Psoas muscle (tissue), 7 donors: ENCODE measurements at regions not wholly inside any gene's neighbourhood (a gene's known extent, or its start where the extent isn't known, plus 50 kb on each side); places are given as distances from the start of the nearest gene placed in this dataset.
"Not testable (repeated sequence)": the region's sequence is repeated elsewhere in the genome, so short reads cannot be mapped to it uniquely, and the experiment has no call there.

ENCODE experiments used
- ATAC-seq, 4 donors: fragments of 200-7000 bp; cut with Tn5 transposase; one replicate each; pipeline ENCODE4 v1.9.1; 2020; ENCODE audit warnings: moderate library complexity in 3 of 4, mild to moderate bottlenecking in 2 of 4
- DNase-seq, 2 donors: peaks; one replicate each; pipeline ENCODE4 v3.0.0-alpha.2; 2020
- H3K27ac ChIP-seq: fragments of 200-600 bp; one replicate; pipeline ENCODE4 v1.8.0; 2022
- H3K27me3 ChIP-seq, 3 donors: fragments of 200-600 bp in 1 of 3; one replicate each; pipeline versions ENCODE4 v1.6.1 to v1.8.0; 2013 to 2022; ENCODE audit warnings: low read length in 2 of 3, mild to moderate bottlenecking in 2 of 3, moderate library complexity in 1 of 3; ENCODE audit not compliant: insufficient read depth in 3 of 3
- H3K36me3 ChIP-seq, 2 donors: fragments of 200-600 bp in 1 of 2; one replicate each; pipeline versions ENCODE4 v1.6.1 to v1.8.0; 2013 to 2022; ENCODE audit warnings: low read depth in 1 of 2, mild to moderate bottlenecking in 1 of 2, moderate library complexity in 1 of 2; ENCODE audit not compliant: insufficient read depth in 1 of 2
- H3K4me1 ChIP-seq: fragments of 200-600 bp; one replicate; pipeline ENCODE4 v1.8.0; 2022
- H3K4me3 ChIP-seq: fragments of 200-600 bp; one replicate; pipeline ENCODE4 v1.8.0; 2022; ENCODE audit warnings: mild to moderate bottlenecking
- H3K9me3 ChIP-seq: fragments of 200-600 bp; one replicate; pipeline ENCODE4 v1.8.0; 2022
- WGBS, 3 donors: extraction: QIAGEN DNeasy Blood & Tissue Kit; methylation state at CpG; one replicate each; pipeline versions ENCODE4 v1.1.6 to v1.1.7; 2013; 5-methylcytosine and 5-hydroxymethylcytosine counted together
- intact Hi-C, 2 donors: fragments of 100-400 bp; cut with DNase I; formaldehyde crosslinking; loops; one replicate each; pipeline versions ENCODE4 v1.11.0 to v1.14.2; 2022
- TF ChIP-seq, protein P1 (sequence below): fragments of 200-600 bp; IDR thresholded peaks from one replicate; pipeline ENCODE4 v1.8.0; 2022; ENCODE audit warnings: antibody characterized with exemption
- donor health status: healthy with polysubstance abuse.
- donor health status: DM: no; HTN: no; CAD: no; lungs with moderate emphysema.
- donor health status: Bipolar disorder and iron deficiency.
- donor health status: healthy.
- donor health status: DM: yes; HTN: yes; CAD: no.
- donor health status: DM: no; HTN: no; CAD: no.
- donor health status: DM: yes; HTN: yes; CAD: no.

DNA sequence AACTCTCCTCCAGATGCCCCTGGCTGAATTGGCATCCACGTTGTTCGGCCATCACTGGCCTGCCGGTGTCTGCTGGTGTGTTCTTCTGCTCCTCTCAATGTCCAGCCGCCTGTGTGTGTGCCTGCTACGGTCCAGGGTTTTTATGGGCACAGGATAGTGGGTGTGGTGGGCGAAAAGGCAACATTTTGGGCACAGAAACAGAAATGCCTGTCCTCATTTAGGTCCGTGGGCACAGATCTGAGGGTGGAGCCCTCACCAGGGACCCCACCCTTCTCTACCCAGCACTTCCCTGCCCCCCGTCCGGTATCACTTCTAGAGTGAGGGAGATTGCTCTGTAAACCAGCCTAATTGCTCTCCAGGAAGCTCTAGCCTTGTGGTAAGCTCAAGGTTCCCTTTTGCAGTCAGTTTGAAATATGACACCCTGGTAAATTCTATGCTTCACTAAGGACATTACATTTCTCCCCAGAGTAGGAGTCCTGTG, 410.1 kb downstream of the MAT2B start:
- no peak overlapping the region for H3K4me3 ChIP-seq
- no peaks in the 10 kb centered on the region for H3K36me3 ChIP-seq
- TF ChIP-seq, protein P1, sequence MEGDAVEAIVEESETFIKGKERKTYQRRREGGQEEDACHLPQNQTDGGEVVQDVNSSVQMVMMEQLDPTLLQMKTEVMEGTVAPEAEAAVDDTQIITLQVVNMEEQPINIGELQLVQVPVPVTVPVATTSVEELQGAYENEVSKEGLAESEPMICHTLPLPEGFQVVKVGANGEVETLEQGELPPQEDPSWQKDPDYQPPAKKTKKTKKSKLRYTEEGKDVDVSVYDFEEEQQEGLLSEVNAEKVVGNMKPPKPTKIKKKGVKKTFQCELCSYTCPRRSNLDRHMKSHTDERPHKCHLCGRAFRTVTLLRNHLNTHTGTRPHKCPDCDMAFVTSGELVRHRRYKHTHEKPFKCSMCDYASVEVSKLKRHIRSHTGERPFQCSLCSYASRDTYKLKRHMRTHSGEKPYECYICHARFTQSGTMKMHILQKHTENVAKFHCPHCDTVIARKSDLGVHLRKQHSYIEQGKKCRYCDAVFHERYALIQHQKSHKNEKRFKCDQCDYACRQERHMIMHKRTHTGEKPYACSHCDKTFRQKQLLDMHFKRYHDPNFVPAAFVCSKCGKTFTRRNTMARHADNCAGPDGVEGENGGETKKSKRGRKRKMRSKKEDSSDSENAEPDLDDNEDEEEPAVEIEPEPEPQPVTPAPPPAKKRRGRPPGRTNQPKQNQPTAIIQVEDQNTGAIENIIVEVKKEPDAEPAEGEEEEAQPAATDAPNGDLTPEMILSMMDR, result no peak
- no peaks in the 10 kb centered on the region for H3K27me3 ChIP-seq
- no peaks in the 10 kb centered on the region for H3K4me1 ChIP-seq
- ATAC-seq, result no peak
- H3K9me3 ChIP-seq, result no peaks in the 10 kb centered on the region
- 53 to 57% (median 57%) methylated on average over 9 of the region's 9 CpGs for WGBS, 3 donors
- intact Hi-C loops, result no loop called here
- no peak overlapping the region for H3K27ac ChIP-seq
- no peak for DNase-seq

DNA sequence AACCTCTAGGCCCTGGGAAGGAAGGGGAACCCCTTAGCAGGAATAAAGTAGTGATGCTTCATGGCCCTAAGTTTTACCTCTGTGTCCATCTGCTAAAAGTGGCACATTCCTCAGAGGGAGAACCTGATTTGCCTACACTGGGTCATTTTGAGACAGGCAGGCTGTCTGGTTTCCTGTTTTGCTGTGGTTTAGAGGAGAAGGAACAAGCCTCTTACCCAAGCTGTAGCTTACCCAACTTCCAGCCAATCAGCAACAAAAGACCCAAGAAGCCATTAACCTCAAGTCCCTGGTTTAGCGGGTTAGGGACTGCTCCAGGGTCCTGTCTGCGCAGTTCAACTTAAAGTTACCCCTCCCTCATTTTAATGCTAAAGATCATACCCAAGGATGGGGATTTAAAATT, 411.0 kb downstream of the MAT2B start:
- Histone ChIP-seq H3K27me3 (no peaks in the 10 kb centered on the region), H3K36me3 (no peaks in the 10 kb centered on the region), H3K4me1 (no peaks in the 10 kb centered on the region), H3K4me3 (no peak overlapping the region), H3K27ac (no peak overlapping the region), H3K9me3 (no peaks in the 10 kb centered on the region)
- no peak for DNase-seq
- TF ChIP-seq, protein P1, result no peak
- 92 to 96% (median 93%) methylated on average over 2 of the region's 2 CpGs for WGBS, 3 donors
- intact Hi-C loops, result no loop called here
- ATAC-seq, result no peak

DNA sequence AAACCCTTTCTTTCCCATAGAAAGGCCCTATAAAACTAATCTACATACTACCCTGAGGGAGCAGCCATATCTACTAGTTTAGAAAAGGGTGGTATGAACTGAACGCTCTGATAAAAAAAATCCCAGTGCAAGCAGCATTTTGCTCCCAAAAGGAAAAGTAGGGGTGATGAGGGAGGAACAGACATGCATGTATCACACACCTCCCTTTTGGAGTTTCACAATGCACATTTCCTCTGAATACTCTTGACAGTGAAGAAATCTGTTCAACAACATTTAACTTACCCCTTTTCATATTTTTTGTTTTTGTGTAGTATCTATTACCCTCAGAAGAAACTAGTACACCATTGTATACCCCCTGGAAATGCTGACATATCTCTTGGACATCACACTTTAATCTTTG, 411.4 kb downstream of the MAT2B start:
- H3K36me3 ChIP-seq, result no peaks in the 10 kb centered on the region
- intact Hi-C loops, result no loop called here
- no peaks in the 10 kb centered on the region for H3K9me3 ChIP-seq
- TF ChIP-seq, protein P1, result no peak
- H3K4me1 ChIP-seq, result no peaks in the 10 kb centered on the region
- H3K4me3 ChIP-seq, result no peak overlapping the region
- H3K27me3 ChIP-seq, result no peaks in the 10 kb centered on the region
- 85 to 95% (median 90%) methylated on average over 1 of the region's 1 CpG for WGBS, 3 donors
- DNase-seq, result no peak
- no peak overlapping the region for H3K27ac ChIP-seq
- no peak for ATAC-seq

DNA sequence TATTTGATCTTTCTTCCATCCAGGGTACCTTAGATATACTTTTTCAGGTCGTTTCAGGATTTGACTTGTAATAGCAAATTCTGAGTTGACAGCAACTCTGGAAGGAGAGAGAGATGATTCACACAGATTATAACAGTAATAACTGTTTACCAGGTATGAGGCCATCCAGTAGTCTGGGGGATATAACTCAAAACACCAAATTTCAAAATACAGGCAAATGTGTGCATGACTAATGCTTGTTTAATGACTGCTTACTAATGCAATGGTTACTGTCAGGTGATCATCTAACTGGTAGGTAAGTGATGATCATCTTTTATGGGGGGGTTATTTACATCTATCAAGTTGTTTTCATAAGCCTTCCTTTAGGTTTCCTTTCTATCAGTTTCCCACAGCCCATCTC, 412.3 kb downstream of the MAT2B start:
- DNase-seq (no peak), ATAC-seq (no peak)
- H3K4me1 ChIP-seq, result no peaks in the 10 kb centered on the region
- H3K36me3 ChIP-seq, result no peaks in the 10 kb centered on the region
- no peak overlapping the region for H3K27ac ChIP-seq
- TF ChIP-seq, protein P1, result no peak
- H3K27me3 ChIP-seq, result no peaks in the 10 kb centered on the region
- WGBS, 3 donors, result 38 to 47% (median 41%) methylated on average over 1 of the region's 1 CpG
- intact Hi-C loops, result no loop called here
- no peaks in the 10 kb centered on the region for H3K9me3 ChIP-seq
- no peak overlapping the region for H3K4me3 ChIP-seq

DNA sequence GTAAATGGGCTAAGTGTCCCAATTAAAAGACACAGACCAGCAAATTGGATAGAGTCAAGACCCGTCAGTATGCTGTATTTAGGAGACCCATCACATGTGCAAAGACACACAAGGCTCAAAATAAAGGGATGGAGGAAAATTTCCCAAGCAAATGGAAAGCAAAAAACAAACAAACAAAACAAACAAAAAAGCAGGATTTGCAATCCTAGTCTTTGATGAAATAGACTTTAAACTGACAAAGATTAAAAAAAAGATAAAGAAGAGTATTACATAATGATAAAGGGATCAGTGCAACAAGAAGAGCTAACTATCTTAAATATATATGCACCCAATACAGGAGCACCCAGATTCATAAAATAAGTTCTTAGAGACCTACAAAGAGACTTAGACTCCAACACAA, 429.6 kb downstream of the MAT2B start:
- H3K4me3 ChIP-seq, ATAC-seq, H3K9me3 ChIP-seq, H3K27ac ChIP-seq, DNase-seq, H3K4me1 ChIP-seq, intact Hi-C loops, H3K36me3 ChIP-seq, H3K27me3 ChIP-seq: not testable (repeated sequence)
- WGBS, 3 donors, result 72 to 81% (median 80%) methylated on average over 1 of the region's 1 CpG
